HG02763 (cell line): ENCODE measurements at regions not wholly inside any gene's neighbourhood (a gene's known extent, or its start where the extent isn't known, plus 50 kb on each side); places are given as distances from the start of the nearest gene placed in this dataset.

Experiments used
- ATAC-seq: cut with Tn5 transposase; IDR thresholded peaks from one replicate; pipeline ENCODE4 v1.9.1; 2021; ENCODE audit warnings: mild to moderate bottlenecking, moderate library complexity; ENCODE audit not compliant: unreplicated experiment

GRCh38 chr3:59160133-59160746 is 110.4 kb upstream of the CFAP20DC start:
- no peak for ATAC-seq

- no peak for ATAC-seq
These were observed 103.8 kb upstream of the CFAP20DC start for GRCh38 chr3:59153648-59154047.

DNA sequence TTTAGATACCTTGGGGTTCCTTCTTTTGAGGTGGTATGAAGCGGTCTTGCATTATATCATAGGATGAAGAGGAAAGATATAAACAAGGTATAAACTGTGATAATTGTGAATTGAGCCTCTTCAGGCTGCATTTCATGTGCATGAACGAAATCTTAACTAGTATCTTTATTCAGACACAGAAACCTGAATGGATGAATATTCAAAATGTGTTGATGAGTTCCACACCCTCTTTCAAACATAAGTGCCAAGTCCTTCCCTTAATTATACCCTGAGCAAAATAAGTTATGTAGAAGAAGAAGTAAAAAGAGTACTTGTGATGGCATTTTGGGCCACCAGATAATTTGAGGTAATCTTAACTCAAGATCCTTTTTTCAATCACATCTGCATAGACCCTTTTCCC is 103.1 kb upstream of the CFAP20DC start:
- no peak for ATAC-seq

- no peak for ATAC-seq
These were observed 100.2 kb upstream of the CFAP20DC start for GRCh38 chr3:59150039-59150438.

GRCh38 chr3:59149166-59149565 is 99.3 kb upstream of the CFAP20DC start:
- ATAC-seq = no peak

DNA sequence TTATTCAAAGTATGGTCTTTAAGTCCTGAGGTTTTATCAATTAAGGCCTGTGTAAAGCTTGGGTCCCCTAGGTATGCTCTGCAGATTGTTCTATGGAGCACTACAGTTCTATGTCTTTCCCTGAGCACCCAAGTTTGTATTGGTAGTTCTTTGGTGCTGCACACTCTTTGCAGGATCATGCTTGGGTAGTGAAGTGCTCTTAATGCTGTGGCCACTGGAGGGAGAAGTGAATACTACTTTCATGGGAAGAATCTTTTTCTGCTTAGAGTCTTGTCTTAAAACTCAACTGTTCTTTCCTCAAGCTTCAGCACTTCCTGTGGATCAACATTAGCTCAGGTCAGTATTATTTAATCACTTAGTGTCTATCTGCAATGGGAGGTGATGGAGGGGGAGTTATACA is 93.6 kb upstream of the CFAP20DC start:
- no peak for ATAC-seq

GRCh38 chr3:59142556-59142955 is 92.7 kb upstream of the CFAP20DC start:
- ATAC-seq = no peak

DNA sequence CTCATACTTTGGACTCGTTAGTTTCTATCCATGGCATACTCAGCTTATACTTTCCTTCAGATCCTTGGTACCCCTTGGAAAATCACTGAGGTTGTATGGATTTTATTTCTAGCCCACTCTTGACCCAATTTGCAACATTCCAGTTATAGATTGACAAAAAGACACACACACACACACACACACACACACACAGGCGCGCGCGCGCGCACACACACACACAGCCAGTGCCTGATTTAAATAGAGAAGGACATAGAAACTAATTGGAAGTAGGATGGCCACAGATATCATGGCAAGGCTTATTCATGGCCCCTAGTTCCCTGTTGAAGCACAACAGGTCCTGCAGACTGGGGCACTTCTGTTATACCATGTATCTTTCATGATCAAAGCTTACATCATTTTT is 89.1 kb upstream of the CFAP20DC start:
- no peak for ATAC-seq

GRCh38 chr3:59137415-59137814 is 87.6 kb upstream of the CFAP20DC start:
- no peak for ATAC-seq

DNA sequence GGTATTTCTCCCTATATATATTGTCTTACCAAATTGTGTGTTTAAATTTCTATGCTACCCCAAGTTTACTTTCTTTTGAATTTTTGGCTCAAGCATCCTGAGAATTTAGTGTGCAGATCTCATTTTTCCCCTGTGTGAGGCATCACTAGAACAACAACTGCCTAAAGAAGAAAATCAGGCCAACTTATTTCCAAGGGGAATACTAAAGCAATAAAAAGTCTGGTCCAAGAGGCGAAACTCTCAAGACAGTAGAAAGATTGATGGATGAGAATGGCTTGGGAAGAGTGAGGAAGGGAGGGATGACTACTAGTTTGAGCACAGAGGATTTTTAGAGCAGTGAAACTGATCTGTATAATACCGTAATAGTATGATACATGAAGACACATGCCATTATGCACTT is 86.3 kb upstream of the CFAP20DC start:
- ATAC-seq = no peak

GRCh38 chr3:59135096-59135495 is 85.3 kb upstream of the CFAP20DC start:
- ATAC-seq = no peak

DNA sequence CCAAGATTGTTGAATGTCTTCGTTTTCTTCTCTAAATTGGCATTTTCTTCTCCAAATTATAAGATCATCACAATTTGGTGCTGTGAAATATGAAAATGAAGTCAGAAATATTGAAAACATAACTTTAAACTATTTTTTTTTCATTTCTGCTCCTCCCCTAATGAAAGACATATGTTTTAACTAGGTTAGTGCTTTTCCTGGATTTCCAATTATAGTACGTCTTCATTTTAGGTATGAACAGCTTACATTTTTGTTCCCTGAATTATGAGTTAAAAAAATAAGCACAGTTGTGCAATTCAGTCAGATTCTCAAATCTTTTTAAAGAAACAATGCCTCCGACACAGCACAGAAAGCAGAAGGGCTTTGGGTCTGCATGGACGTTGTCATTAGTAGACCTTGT is 83.5 kb upstream of the CFAP20DC start:
- no peak for ATAC-seq

DNA sequence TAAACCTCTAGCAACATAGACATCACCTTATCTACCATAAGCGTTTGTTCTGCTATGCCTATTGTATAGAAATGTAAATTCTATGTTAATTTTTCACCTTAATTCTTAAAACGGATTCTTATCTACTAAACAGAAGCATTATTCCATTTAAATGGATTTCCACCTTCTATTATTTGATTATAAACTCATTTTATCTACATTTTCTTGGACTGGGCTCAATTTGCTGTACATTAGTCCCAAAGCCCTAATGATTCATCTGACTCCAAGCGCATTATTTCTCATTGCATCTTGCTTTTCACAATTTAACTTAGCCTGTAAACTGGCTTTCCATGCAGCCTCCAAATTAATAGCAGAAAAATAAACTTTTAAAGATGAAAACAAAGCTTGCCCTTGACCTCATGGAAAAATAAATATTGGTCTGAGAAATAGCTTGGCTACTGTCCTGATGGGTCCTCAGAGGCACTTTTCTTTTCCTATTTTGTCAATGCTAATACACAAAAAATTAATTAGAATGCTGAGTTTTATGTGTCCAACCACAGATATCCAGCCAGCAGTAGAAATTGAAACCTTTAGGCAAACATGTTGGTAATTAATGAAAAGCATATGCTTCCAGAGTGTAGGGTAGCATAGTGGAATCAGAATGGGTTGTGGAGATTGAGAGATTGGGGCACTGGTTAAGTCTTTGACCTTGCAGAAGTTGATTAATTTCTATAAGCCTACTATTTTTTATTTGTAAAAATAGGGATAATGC is 81.4 kb upstream of the CFAP20DC start:
- no peak for ATAC-seq

- no peak for ATAC-seq
These were observed 78.9 kb upstream of the CFAP20DC start for GRCh38 chr3:59128685-59129084.

DNA sequence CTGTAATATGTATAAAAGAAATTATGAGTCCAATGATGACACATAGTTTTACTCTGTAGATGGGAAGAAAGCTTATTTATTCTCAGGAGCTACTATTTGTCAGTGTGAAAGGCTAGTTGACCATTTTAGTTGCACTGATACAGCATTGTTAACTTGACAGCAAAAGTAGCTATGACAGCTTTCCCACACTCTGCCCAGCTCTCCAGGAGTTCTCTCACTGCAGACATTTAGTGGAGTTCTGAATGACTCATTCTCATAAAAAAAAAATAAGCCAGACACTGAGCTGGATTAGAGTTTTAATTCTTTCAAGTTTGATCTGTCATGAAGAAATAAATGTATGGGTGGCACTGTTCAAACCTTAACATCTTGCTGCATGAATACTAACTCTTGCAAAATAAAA is 77.2 kb upstream of the CFAP20DC start:
- no peak for ATAC-seq

GRCh38 chr3:59126446-59126845 is 76.6 kb upstream of the CFAP20DC start:
- ATAC-seq = no peak

GRCh38 chr3:59121346-59122144 is 71.7 kb upstream of the CFAP20DC start:
- no peak for ATAC-seq

GRCh38 chr3:59118928-59119327 is 69.1 kb upstream of the CFAP20DC start:
- ATAC-seq = no peak

DNA sequence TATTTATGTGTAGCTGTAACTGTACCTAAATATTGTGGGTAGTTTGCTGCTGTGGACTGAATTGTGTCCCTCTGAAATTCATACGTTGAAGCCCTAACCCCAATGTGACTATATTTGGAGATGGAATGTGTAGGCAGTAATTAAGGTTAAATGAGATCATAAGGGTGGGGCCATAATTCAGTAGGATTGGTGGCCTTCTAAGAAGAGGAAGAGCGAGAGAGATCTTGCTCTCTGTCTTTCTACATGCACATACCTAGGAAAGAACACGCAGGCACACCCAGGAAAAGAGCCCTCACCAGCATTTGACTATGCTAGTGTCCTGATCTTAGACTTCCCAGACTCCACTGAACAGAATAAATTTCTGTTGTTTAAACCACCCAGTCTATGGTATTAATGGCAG is 67.6 kb upstream of the CFAP20DC start:
- ATAC-seq = no peak

- ATAC-seq = no peak
These were observed 66.4 kb upstream of the CFAP20DC start for GRCh38 chr3:59116233-59116537.

- ATAC-seq = no peak
These were observed 65.8 kb upstream of the CFAP20DC start for GRCh38 chr3:59115364-59116232.
